ENCODE measurements at regions not wholly inside any gene's neighbourhood (a gene's known extent, or its start where the extent isn't known, plus 50 kb on each side); places are given as distances from the start of the nearest gene placed in this dataset.

- WGBS, 2 donors = 86 to 92% methylated on average over 9 of the region's 9 CpGs
- Histone ChIP-seq H3K4me1 (no peaks in the 10 kb centered on the region), H3K4me3 (no peak overlapping the region), H3K9me3 (no peaks in the 10 kb centered on the region), H3K36me3 (no peaks in the 10 kb centered on the region), H3K27me3 (no peaks in the 10 kb centered on the region), H3K27ac (no peak overlapping the region)
- peak; percentile 66 for DNase-seq
- intact Hi-C loops (cut with DNase I) = no loop called here
- no peak for TF ChIP-seq CTCF (IDR thresholded peaks at IDR 0.05)
Measured at GRCh38 chr3:181457190-181457589, 254.5 kb upstream of the SOX2 start.

GRCh38 chr3:181455276-181455675 lies 256.4 kb upstream of the SOX2 start:
- H3K9me3 ChIP-seq = no peaks in the 10 kb centered on the region
- WGBS, 2 donors = 9 to 48% methylated on average over 1 of the region's 1 CpG
- no peaks in the 10 kb centered on the region for H3K36me3 ChIP-seq
- no peaks in the 10 kb centered on the region for H3K4me1 ChIP-seq
- H3K27ac ChIP-seq = no peak overlapping the region
- TF ChIP-seq POLR2A (IDR thresholded peaks at IDR 0.05) (no peak), EP300 (IDR thresholded peaks at IDR 0.05) (no peak), CTCF (IDR thresholded peaks at IDR 0.05) (no peak), POLR2AphosphoS5 (IDR thresholded peaks at IDR 0.05) (no peak)
- DNase-seq = no peak
- H3K4me3 ChIP-seq = no peak overlapping the region
- intact Hi-C loops (cut with DNase I) = no loop called here
- H3K27me3 ChIP-seq = no peaks in the 10 kb centered on the region

GRCh38 chr3:181454451-181455027 lies 257.2 kb upstream of the SOX2 start:
- no peak overlapping the region for H3K27ac ChIP-seq
- intact Hi-C loops (cut with DNase I) = no loop called here
- no peaks in the 10 kb centered on the region for H3K27me3 ChIP-seq
- H3K4me3 ChIP-seq = no peak overlapping the region
- 70 to 83% methylated on average over 6 of the region's 6 CpGs for WGBS, 2 donors
- no peak for DNase-seq
- no peak for TF ChIP-seq POLR2AphosphoS5 (IDR thresholded peaks at IDR 0.05)
- TF ChIP-seq POLR2A (IDR thresholded peaks at IDR 0.05) = no peak
- no peak for TF ChIP-seq CTCF (IDR thresholded peaks at IDR 0.05)
- TF ChIP-seq EP300 (IDR thresholded peaks at IDR 0.05) = no peak
- no peaks in the 10 kb centered on the region for H3K36me3 ChIP-seq
- H3K9me3 ChIP-seq = no peaks in the 10 kb centered on the region
- no peaks in the 10 kb centered on the region for H3K4me1 ChIP-seq

- Histone ChIP-seq H3K36me3 (no peaks in the 10 kb centered on the region), H3K27me3 (no peaks in the 10 kb centered on the region), H3K27ac (no peak overlapping the region), H3K4me1 (no peaks in the 10 kb centered on the region), H3K9me3 (no peaks in the 10 kb centered on the region), H3K4me3 (no peak overlapping the region)
- no peak for TF ChIP-seq CTCF (IDR thresholded peaks at IDR 0.05)
- no peak for TF ChIP-seq POLR2AphosphoS5 (IDR thresholded peaks at IDR 0.05)
- no peak for TF ChIP-seq POLR2A (IDR thresholded peaks at IDR 0.05)
- TF ChIP-seq EP300 (IDR thresholded peaks at IDR 0.05) = no peak
- 64 to 68% methylated on average over 2 of the region's 2 CpGs for WGBS, 2 donors
- DNase-seq = no peak
- intact Hi-C loops (cut with DNase I) = no loop called here
Measured at GRCh38 chr3:181446741-181447140, 265.0 kb upstream of the SOX2 start.

- no peak for DNase-seq
- 45 to 76% methylated on average over 3 of the region's 3 CpGs for WGBS, 2 donors
- TF ChIP-seq EP300 (IDR thresholded peaks at IDR 0.05) = no peak
- no peak for TF ChIP-seq POLR2AphosphoS5 (IDR thresholded peaks at IDR 0.05)
- TF ChIP-seq CTCF (IDR thresholded peaks at IDR 0.05) = no peak
- no peak for TF ChIP-seq POLR2A (IDR thresholded peaks at IDR 0.05)
- Histone ChIP-seq H3K4me1 (no peaks in the 10 kb centered on the region), H3K27ac (no peak overlapping the region), H3K36me3 (no peaks in the 10 kb centered on the region), H3K27me3 (no peaks in the 10 kb centered on the region), H3K4me3 (no peak overlapping the region), H3K9me3 (no peaks in the 10 kb centered on the region)
- intact Hi-C loops (cut with DNase I) = no loop called here
Measured at GRCh38 chr3:181442066-181442465, 269.7 kb upstream of the SOX2 start.
